OCI-LY3 (cell line): ENCODE measurements at regions not wholly inside any gene's neighbourhood (a gene's known extent, or its start where the extent isn't known, plus 50 kb on each side); places are given as distances from the start of the nearest gene placed in this dataset.

Experiments used
- CTCF ChIP-seq: fragments of 200-600, 300-600 bp; sonication (generic); IDR thresholded peaks from 2 replicates; pipeline ENCODE4 v1.5.1; 2014; ENCODE audit warnings: antibody characterized with exemption, low read length, low read depth
- EZH2phosphoT487 ChIP-seq: fragments of 200-600 bp; shearing (Covaris generic); IDR thresholded peaks from 2 replicates; pipeline ENCODE4 v1.6.1; 2018; ENCODE audit warnings: antibody characterized with exemption, mixed run types, low read depth

GRCh38 chr15:81469154-81469553 lies 95.1 kb upstream of the TMC3 start:
- TF ChIP-seq CTCF, result no peak
- TF ChIP-seq EZH2phosphoT487, result no peak
